PC-3 (cell line): ENCODE measurements at regions not wholly inside any gene's neighbourhood (a gene's known extent, or its start where the extent isn't known, plus 50 kb on each side); places are given as distances from the start of the nearest gene placed in this dataset.

Source experiments
- EZH2 ChIP-seq: fragments of 300-600 bp; sonication (generic); IDR thresholded peaks from one replicate; pipeline ENCODE4 v1.6.1; 2017; ENCODE audit warnings: antibody characterized with exemption, mild to moderate bottlenecking, low read length; ENCODE audit not compliant: unreplicated experiment
- TF ChIP-seq, protein P1 (sequence below): fragments of 300-600 bp; sonication (generic); conservative IDR thresholded peaks from 2 replicates; pipeline ENCODE4 v1.5.1; 2017; ENCODE audit warnings: antibody characterized with exemption, low read depth, mild to moderate bottlenecking, low read length

DNA sequence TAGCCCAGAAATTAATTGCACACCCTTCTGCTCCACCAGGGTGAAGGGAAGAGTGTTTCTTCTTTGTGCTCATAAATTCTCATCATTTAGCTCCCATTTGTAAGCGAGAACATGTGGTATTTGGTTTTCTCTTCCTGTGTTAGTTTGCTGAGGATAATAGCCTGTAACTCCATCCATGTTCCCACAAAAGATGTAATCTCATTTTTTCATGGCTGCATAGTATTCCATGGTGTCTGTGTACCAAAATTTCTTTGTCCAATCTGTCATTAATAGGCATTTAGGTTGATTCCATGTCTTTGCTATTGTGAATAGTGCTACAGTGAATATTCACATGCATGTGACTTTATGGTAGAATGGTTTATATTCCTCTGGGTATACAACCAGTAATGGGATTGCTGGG, 86.8 kb downstream of the DTWD1 start:
- TF ChIP-seq, protein P1, sequence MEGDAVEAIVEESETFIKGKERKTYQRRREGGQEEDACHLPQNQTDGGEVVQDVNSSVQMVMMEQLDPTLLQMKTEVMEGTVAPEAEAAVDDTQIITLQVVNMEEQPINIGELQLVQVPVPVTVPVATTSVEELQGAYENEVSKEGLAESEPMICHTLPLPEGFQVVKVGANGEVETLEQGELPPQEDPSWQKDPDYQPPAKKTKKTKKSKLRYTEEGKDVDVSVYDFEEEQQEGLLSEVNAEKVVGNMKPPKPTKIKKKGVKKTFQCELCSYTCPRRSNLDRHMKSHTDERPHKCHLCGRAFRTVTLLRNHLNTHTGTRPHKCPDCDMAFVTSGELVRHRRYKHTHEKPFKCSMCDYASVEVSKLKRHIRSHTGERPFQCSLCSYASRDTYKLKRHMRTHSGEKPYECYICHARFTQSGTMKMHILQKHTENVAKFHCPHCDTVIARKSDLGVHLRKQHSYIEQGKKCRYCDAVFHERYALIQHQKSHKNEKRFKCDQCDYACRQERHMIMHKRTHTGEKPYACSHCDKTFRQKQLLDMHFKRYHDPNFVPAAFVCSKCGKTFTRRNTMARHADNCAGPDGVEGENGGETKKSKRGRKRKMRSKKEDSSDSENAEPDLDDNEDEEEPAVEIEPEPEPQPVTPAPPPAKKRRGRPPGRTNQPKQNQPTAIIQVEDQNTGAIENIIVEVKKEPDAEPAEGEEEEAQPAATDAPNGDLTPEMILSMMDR = no peak
- TF ChIP-seq EZH2 = no peak
